Right lobe of liver (tissue), 6 donors: ENCODE measurements at regions not wholly inside any gene's neighbourhood (a gene's known extent, or its start where the extent isn't known, plus 50 kb on each side); places are given as distances from the start of the nearest gene placed in this dataset.

Source experiments
- ATAC-seq, 4 donors: fragments of 200-7000 bp; cut with Tn5 transposase; one replicate each; pipeline ENCODE4 v1.9.1; 2020; ENCODE audit warnings: mild to moderate bottlenecking in 4 of 4, moderate library complexity in 4 of 4
- DNase-seq, 3 donors: peaks; one replicate each; pipeline ENCODE4 v3.0.0-alpha.2; 2020
- H3K27ac ChIP-seq, 3 donors: fragments of 200-600 bp; one replicate each; pipeline ENCODE4 v1.8.0; 2022
- H3K27me3 ChIP-seq, 2 donors: fragments of 200-600 bp; one replicate each; pipeline ENCODE4 v1.8.0; 2022
- H3K36me3 ChIP-seq, 4 donors: fragments of 200-600 bp; sonication (generic) in 1 of 4; one replicate each; pipeline versions ENCODE4 v1.5.1 to v1.8.0; 2017 to 2022; ENCODE audit warnings: control low read depth in 1 of 4
- H3K4me1 ChIP-seq, 4 donors: fragments of 200-600 bp; sonication (generic) in 1 of 4; one replicate each; pipeline versions ENCODE4 v1.5.1 to v1.8.0; 2017 to 2022; ENCODE audit warnings: control low read depth in 1 of 4
- H3K4me3 ChIP-seq, 3 donors: fragments of 200-600 bp; one replicate each; pipeline ENCODE4 v1.8.0; 2022
- H3K9me3 ChIP-seq, 4 donors: fragments of 200-600 bp; sonication (generic) in 1 of 4; one replicate each; pipeline versions ENCODE4 v1.5.1 to v1.8.0; 2017 to 2022; ENCODE audit warnings: control low read depth in 1 of 4
- CTCF ChIP-seq, 4 donors: fragments of 200-600 bp in 3 of 4; fragments of 450-650 bp in 1 of 4; IDR thresholded peaks; one replicate each; pipeline versions ENCODE4 v1.5.1 to v1.8.0; 2016 to 2022; ENCODE audit warnings: antibody characterized with exemption in 4 of 4, mild to moderate bottlenecking in 2 of 4
- POLR2A ChIP-seq: fragments of 450-650 bp; IDR thresholded peaks from one replicate; pipeline ENCODE4 v1.6.1; 2017; ENCODE audit warnings: antibody characterized with exemption, mild to moderate bottlenecking
- WGBS: methylation state at CpG from one replicate; pipeline ENCODE4 v1.1.6; 2018; ENCODE audit warnings: low coverage, low lambda C conversion rate; ENCODE audit not compliant: insufficient coverage; ENCODE audit errors: missing lambda C conversion rate; 5-methylcytosine and 5-hydroxymethylcytosine counted together
- intact Hi-C, 2 donors: fragments of 100-400 bp; cut with DNase I; formaldehyde crosslinking; loops; one replicate each; pipeline versions ENCODE4 v1.11.2 to v1.14.1; 2022
- donor health status: DM: no; HTN: yes; CAD: no.
- donor health status: DM: no; HTN: no; CAD: no.
- donor health status: DM: no; HTN: no; CAD: no.
- donor health status: DM: no; HTN: yes; CAD: no.
- donor health status: DM: no; HTN: yes; CAD: no.

- TF ChIP-seq CTCF (IDR thresholded peaks at IDR 0.05) (no peak), POLR2A (no peak)
- DNase-seq (no peak), ATAC-seq (peak in 1 of 4 donors; percentile 36)
- H3K36me3 ChIP-seq = no peaks in the 10 kb centered on the region
- no peak overlapping the region for H3K4me3 ChIP-seq
- 63% methylated on average over 3 of the region's 5 CpGs for WGBS
- no peaks in the 10 kb centered on the region for H3K9me3 ChIP-seq
- H3K27me3 ChIP-seq = no peaks in the 10 kb centered on the region
- no peaks in the 10 kb centered on the region for H3K4me1 ChIP-seq
- no peak overlapping the region for H3K27ac ChIP-seq
- intact Hi-C loops = no loop called here
These were observed 587.8 kb upstream of the JAG1 start for GRCh38 chr20:11261533-11262000.

- Histone ChIP-seq H3K36me3 (no peaks in the 10 kb centered on the region), H3K4me3 (no peak overlapping the region), H3K27ac (no peak overlapping the region), H3K27me3 (no peaks in the 10 kb centered on the region), H3K9me3 (no peaks in the 10 kb centered on the region), H3K4me1 (no peaks in the 10 kb centered on the region)
- TF ChIP-seq POLR2A (no peak), CTCF (IDR thresholded peaks at IDR 0.05) (no peak)
- intact Hi-C loops = no loop called here
- DNase-seq (no peak), ATAC-seq (no peak)
- 40% methylated on average over 3 of the region's 3 CpGs for WGBS
These were observed 592.8 kb upstream of the JAG1 start for GRCh38 chr20:11266571-11266970.

- intact Hi-C loops = no loop called here
- ATAC-seq = peak in 2 of 4 donors; percentile 26 to 78
These were observed 593.4 kb upstream of the JAG1 start for GRCh38 chr20:11267131-11267761.

GRCh38 chr20:11267762-11268335 is 594.0 kb upstream of the JAG1 start:
- no peak for ATAC-seq
- Histone ChIP-seq H3K36me3 (no peaks in the 10 kb centered on the region), H3K4me1 (no peaks in the 10 kb centered on the region), H3K9me3 (no peaks in the 10 kb centered on the region), H3K27me3 (no peaks in the 10 kb centered on the region), H3K4me3 (no peak overlapping the region), H3K27ac (no peak overlapping the region)
- DNase-seq = no peak
- intact Hi-C loops = no loop called here
- WGBS = 45% methylated on average over 4 of the region's 4 CpGs
- TF ChIP-seq POLR2A (no peak), CTCF (IDR thresholded peaks at IDR 0.05) (no peak)

More at GRCh38 chr20:11267131-11267761, 593.4 kb upstream of the JAG1 start:
- no peaks in the 10 kb centered on the region for H3K36me3 ChIP-seq
- no peaks in the 10 kb centered on the region for H3K27me3 ChIP-seq
- TF ChIP-seq CTCF (IDR thresholded peaks at IDR 0.05) = no peak
- no peak for TF ChIP-seq POLR2A
- 27% methylated on average over 4 of the region's 5 CpGs for WGBS
- no peak for DNase-seq
- H3K27ac ChIP-seq = no peak overlapping the region
- no peaks in the 10 kb centered on the region for H3K4me1 ChIP-seq
- no peak overlapping the region for H3K4me3 ChIP-seq
- H3K9me3 ChIP-seq = no peaks in the 10 kb centered on the region
